CD8-positive, alpha-beta memory T cell (primary cell): ENCODE measurements at regions not wholly inside any gene's neighbourhood (a gene's known extent, or its start where the extent isn't known, plus 50 kb on each side); places are given as distances from the start of the nearest gene placed in this dataset.
"Not testable (repeated sequence)": the region's sequence is repeated elsewhere in the genome, so short reads cannot be mapped to it uniquely, and the experiment has no call there.

Source experiments
- CTCF ChIA-PET: fragments of 350-600 bp; sonication (Branson Sonifier 250); formaldehyde crosslinking; loops from one replicate; lab custom pipeline; 2021; ENCODE audit warnings: antibody characterized with exemption; lab: Charles Lee
- POLR2A ChIA-PET: fragments of 350-600 bp; sonication (Branson Sonifier 250); formaldehyde crosslinking; loops from one replicate; lab custom pipeline; 2021; ENCODE audit warnings: antibody characterized with exemption; lab: Charles Lee
- DNase-seq, 5 donors: peaks; one replicate each; pipeline versions ENCODE4 v3.0.0 to v3.0.0-alpha.2; 2020 to 2022; ENCODE audit warnings: mixed read lengths in 1 of 5
- H3K27ac ChIP-seq: one replicate; pipeline ENCODE4 v1.7.0; 2013; ENCODE audit warnings: low read depth, mild to moderate bottlenecking, low read length, moderate library complexity
- H3K27me3 ChIP-seq: 2 replicates; pipeline ENCODE4 v1.7.0; 2013; ENCODE audit warnings: low read length, mild to moderate bottlenecking; ENCODE audit not compliant: insufficient read depth, poor library complexity, severe bottlenecking
- H3K36me3 ChIP-seq: 2 replicates; pipeline ENCODE4 v1.7.0; 2013; ENCODE audit warnings: mild to moderate bottlenecking, low read length, moderate library complexity; ENCODE audit not compliant: insufficient read depth
- H3K4me1 ChIP-seq: 2 replicates; pipeline ENCODE4 v1.7.0; 2013; ENCODE audit warnings: mild to moderate bottlenecking, low read length, moderate library complexity; ENCODE audit not compliant: insufficient read depth
- H3K4me3 ChIP-seq: 2 replicates; pipeline ENCODE4 v1.7.0; 2013; ENCODE audit warnings: mild to moderate bottlenecking, low read length
- H3K9me3 ChIP-seq: 2 replicates; pipeline ENCODE4 v1.7.0; 2013; ENCODE audit warnings: mild to moderate bottlenecking, low read length
- H3K27ac Mint-ChIP-seq, 8 donors: one replicate each; pipeline ENCODE4 v1.8.0; 2020 to 2021; ENCODE audit warnings: mixed read lengths in 8 of 8, mild to moderate bottlenecking in 6 of 8, inconsistent platforms in 3 of 8, moderate library complexity in 3 of 8
- H3K27me3 Mint-ChIP-seq, 2 donors: one replicate each; pipeline ENCODE4 v1.8.0; 2020 to 2021; ENCODE audit warnings: mixed read lengths in 2 of 2, mild to moderate bottlenecking in 1 of 2, moderate library complexity in 1 of 2
- H3K36me3 Mint-ChIP-seq, 3 donors: one replicate each; pipeline ENCODE4 v1.8.0; 2020 to 2021; ENCODE audit warnings: mixed read lengths in 3 of 3, inconsistent platforms in 1 of 3, mild to moderate bottlenecking in 1 of 3
- H3K4me1 Mint-ChIP-seq, 3 donors: one replicate each; pipeline ENCODE4 v1.8.0; 2020 to 2021; ENCODE audit warnings: mixed read lengths in 3 of 3, inconsistent platforms in 1 of 3, mild to moderate bottlenecking in 1 of 3
- H3K4me3 Mint-ChIP-seq, 7 donors: one replicate each; pipeline ENCODE4 v1.8.0; 2020 to 2021; ENCODE audit warnings: mixed read lengths in 7 of 7, mild to moderate bottlenecking in 6 of 7, moderate library complexity in 4 of 7, inconsistent platforms in 2 of 7
- H3K9me3 Mint-ChIP-seq, 5 donors: one replicate each; pipeline ENCODE4 v1.8.0; 2020 to 2022; ENCODE audit warnings: mixed read lengths in 5 of 5, mild to moderate bottlenecking in 3 of 5, moderate library complexity in 2 of 5, inconsistent platforms in 1 of 5

GRCh38 chr3:104040896-104041295 is 1325.8 kb upstream of the ALCAM start:
- ChIA-PET POLR2A (no interaction called here), CTCF (no interaction called here)
- H3K27me3 ChIP-seq: no peaks in the 10 kb centered on the region
- Mint-ChIP-seq H3K27me3 (no peaks in the 10 kb centered on the region), H3K9me3 (peaks cover 2 to 14% (median 6%) of the 10 kb centered on the region in 5 donors), H3K36me3 (no peaks in the 10 kb centered on the region), H3K4me3 (no peak overlapping the region), H3K4me1 (no peaks in the 10 kb centered on the region), H3K27ac (no peak overlapping the region)
- H3K36me3 ChIP-seq: no peaks in the 10 kb centered on the region
- DNase-seq: no peak
- no peaks in the 10 kb centered on the region for H3K9me3 ChIP-seq
- no peak overlapping the region for H3K27ac ChIP-seq
- no peaks in the 10 kb centered on the region for H3K4me1 ChIP-seq
- no peak overlapping the region for H3K4me3 ChIP-seq

DNA sequence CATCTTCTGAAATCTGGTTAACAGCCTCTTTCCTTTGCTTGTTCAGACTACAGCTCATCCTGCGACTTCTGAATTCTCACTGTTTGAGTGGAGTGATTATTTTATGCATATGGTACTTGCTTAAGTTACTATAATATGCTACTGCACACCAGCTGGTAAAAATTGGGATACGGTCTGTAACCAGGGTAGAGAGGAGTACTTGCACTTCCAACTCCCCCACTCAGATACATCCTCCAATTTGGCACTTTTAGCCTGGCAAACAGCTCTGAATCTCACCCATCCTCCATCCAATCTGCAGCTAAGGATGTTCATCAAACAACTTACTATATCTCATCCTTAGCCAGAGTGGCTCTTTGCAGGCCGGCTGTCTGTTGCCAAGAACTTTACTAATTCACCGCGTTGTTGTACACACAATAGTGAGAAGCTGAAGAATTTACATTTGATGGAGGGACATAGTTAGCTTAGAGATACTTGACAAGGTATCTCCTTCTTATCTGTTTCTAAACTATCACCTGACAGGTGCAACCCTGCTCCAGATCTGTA is 1323.6 kb upstream of the ALCAM start:
- H3K27ac ChIP-seq, H3K27ac Mint-ChIP-seq, DNase-seq, H3K27me3 Mint-ChIP-seq, H3K4me3 ChIP-seq, H3K4me3 Mint-ChIP-seq, H3K4me1 Mint-ChIP-seq, H3K27me3 ChIP-seq, POLR2A ChIA-PET, H3K9me3 ChIP-seq, H3K4me1 ChIP-seq, H3K36me3 Mint-ChIP-seq, CTCF ChIA-PET, H3K36me3 ChIP-seq: not testable (repeated sequence)
- H3K9me3 Mint-ChIP-seq: peaks cover 2 to 14% (median 6%) of the 10 kb centered on the region in 5 donors

DNA sequence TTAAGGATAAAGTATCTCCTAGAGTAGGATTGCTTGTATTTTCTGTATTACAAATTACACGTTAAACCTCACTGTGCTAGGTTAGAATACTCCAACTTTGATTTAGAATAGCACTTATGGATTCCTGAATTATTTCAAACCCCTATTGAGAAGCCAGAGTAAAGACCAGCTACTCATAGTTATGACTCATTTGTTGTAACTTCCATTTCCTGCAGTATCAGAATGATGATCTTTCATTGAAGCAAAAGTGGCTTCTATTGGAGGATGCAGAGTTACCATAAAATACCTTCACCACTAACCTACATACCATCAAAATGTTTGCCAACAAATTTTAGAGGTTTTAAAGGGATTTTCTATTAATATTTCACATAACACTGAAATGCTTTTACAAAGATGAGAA is 1322.7 kb upstream of the ALCAM start:
- DNase-seq: no peak
- CTCF ChIA-PET: no interaction called here
- Histone ChIP-seq H3K4me1 (no peaks in the 10 kb centered on the region), H3K27me3 (no peaks in the 10 kb centered on the region), H3K9me3 (no peaks in the 10 kb centered on the region), H3K36me3 (no peaks in the 10 kb centered on the region), H3K4me3 (no peak overlapping the region), H3K27ac (no peak overlapping the region)
- peaks cover 2 to 10% (median 3%) of the 10 kb centered on the region in 5 donors for H3K9me3 Mint-ChIP-seq
- no peaks in the 10 kb centered on the region for H3K4me1 Mint-ChIP-seq
- POLR2A ChIA-PET: no interaction called here
- H3K4me3 Mint-ChIP-seq: no peak overlapping the region
- no peaks in the 10 kb centered on the region for H3K27me3 Mint-ChIP-seq
- H3K27ac Mint-ChIP-seq: no peak overlapping the region
- H3K36me3 Mint-ChIP-seq: peaks cover 0 to 2% (median 0%) of the 10 kb centered on the region in 3 donors

DNA sequence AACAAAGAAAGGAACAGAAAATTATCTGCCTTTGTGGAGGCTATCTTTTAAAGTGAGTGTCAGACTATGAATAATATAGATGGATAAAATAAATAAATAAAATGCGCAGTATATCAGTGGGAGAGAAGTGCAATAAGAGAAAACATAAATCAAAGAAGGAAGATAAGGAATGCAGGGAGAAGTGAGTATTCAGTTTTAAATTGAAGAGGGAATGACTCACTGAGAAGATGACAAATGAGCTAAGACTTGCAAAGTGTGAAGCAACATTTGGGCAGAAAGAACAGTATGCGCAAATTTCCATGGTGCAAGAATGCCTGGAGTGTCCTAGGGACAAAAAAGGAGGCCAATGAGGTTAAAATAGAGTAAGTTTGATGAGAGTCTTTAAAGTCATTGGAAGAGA is 1300.1 kb upstream of the ALCAM start:
- Histone ChIP-seq H3K27me3 (no peaks in the 10 kb centered on the region), H3K4me3 (no peak overlapping the region), H3K4me1 (no peaks in the 10 kb centered on the region), H3K27ac (no peak overlapping the region), H3K36me3 (no peaks in the 10 kb centered on the region), H3K9me3 (no peaks in the 10 kb centered on the region)
- H3K9me3 Mint-ChIP-seq: no peaks in the 10 kb centered on the region
- CTCF ChIA-PET: no interaction called here
- H3K36me3 Mint-ChIP-seq: no peaks in the 10 kb centered on the region
- no peaks in the 10 kb centered on the region for H3K4me1 Mint-ChIP-seq
- no peak overlapping the region for H3K4me3 Mint-ChIP-seq
- POLR2A ChIA-PET: no interaction called here
- no peak overlapping the region for H3K27ac Mint-ChIP-seq
- no peak for DNase-seq
- H3K27me3 Mint-ChIP-seq: no peaks in the 10 kb centered on the region

GRCh38 chr3:104069114-104069513 is 1297.6 kb upstream of the ALCAM start:
- Histone ChIP-seq H3K4me3 (no peak overlapping the region), H3K4me1 (no peaks in the 10 kb centered on the region), H3K27ac (no peak overlapping the region), H3K27me3 (no peaks in the 10 kb centered on the region), H3K36me3 (no peaks in the 10 kb centered on the region), H3K9me3 (no peaks in the 10 kb centered on the region)
- no peak for DNase-seq
- H3K9me3 Mint-ChIP-seq: no peaks in the 10 kb centered on the region
- H3K36me3 Mint-ChIP-seq: no peaks in the 10 kb centered on the region
- ChIA-PET POLR2A (no interaction called here), CTCF (no interaction called here)
- no peak overlapping the region for H3K4me3 Mint-ChIP-seq
- H3K27ac Mint-ChIP-seq: peak overlapping the region in 1 of 8 donors; percentile 51
- no peaks in the 10 kb centered on the region for H3K27me3 Mint-ChIP-seq
- no peaks in the 10 kb centered on the region for H3K4me1 Mint-ChIP-seq

- no peaks in the 10 kb centered on the region for H3K4me1 Mint-ChIP-seq
- no peaks in the 10 kb centered on the region for H3K27me3 Mint-ChIP-seq
- Histone ChIP-seq H3K27me3 (no peaks in the 10 kb centered on the region), H3K4me3 (no peak overlapping the region), H3K9me3 (no peaks in the 10 kb centered on the region), H3K27ac (no peak overlapping the region), H3K36me3 (no peaks in the 10 kb centered on the region), H3K4me1 (no peaks in the 10 kb centered on the region)
- no peak for DNase-seq
- ChIA-PET POLR2A (no interaction called here), CTCF (no interaction called here)
- no peak overlapping the region for H3K4me3 Mint-ChIP-seq
- H3K27ac Mint-ChIP-seq: no peak overlapping the region
- H3K9me3 Mint-ChIP-seq: no peaks in the 10 kb centered on the region
- no peaks in the 10 kb centered on the region for H3K36me3 Mint-ChIP-seq
Observed at GRCh38 chr3:104070906-104071305, 1295.8 kb upstream of the ALCAM start.

- Histone ChIP-seq H3K4me3 (no peak overlapping the region), H3K4me1 (no peaks in the 10 kb centered on the region), H3K36me3 (no peaks in the 10 kb centered on the region), H3K27ac (no peak overlapping the region), H3K27me3 (no peaks in the 10 kb centered on the region), H3K9me3 (no peaks in the 10 kb centered on the region)
- ChIA-PET CTCF (no interaction called here), POLR2A (no interaction called here)
- Mint-ChIP-seq H3K27me3 (no peaks in the 10 kb centered on the region), H3K27ac (no peak overlapping the region), H3K4me1 (no peaks in the 10 kb centered on the region), H3K9me3 (peaks cover 0 to 4% (median 3%) of the 10 kb centered on the region in 5 donors), H3K36me3 (no peaks in the 10 kb centered on the region), H3K4me3 (no peak overlapping the region)
- DNase-seq: no peak
Observed at GRCh38 chr3:104080088-104080626, 1286.6 kb upstream of the ALCAM start.

DNA sequence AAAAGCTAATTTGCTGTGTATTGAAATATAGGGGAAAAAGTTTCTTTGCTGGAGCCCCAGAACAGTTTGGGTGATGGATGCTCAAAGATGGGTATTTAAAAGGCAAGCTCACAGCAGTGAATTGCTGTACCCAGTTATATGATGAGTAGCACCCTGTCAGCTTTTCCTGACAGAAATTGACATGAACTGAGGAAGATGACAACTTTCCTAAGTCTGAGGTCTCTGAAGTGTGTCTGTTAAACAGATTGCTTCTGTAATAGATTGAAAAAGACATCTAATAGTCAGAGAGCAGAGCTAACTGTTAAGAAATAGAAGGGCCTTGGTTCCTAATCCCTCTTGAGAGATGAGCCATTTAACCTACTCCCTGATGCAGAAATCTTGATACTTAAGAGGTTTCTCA is 1278.0 kb upstream of the ALCAM start:
- POLR2A ChIA-PET: no interaction called here
- no peaks in the 10 kb centered on the region for H3K36me3 ChIP-seq
- CTCF ChIA-PET: no interaction called here
- H3K9me3 ChIP-seq: no peaks in the 10 kb centered on the region
- H3K4me1 ChIP-seq: no peaks in the 10 kb centered on the region
- Mint-ChIP-seq H3K36me3 (no peaks in the 10 kb centered on the region), H3K27ac (no peak overlapping the region), H3K27me3 (no peaks in the 10 kb centered on the region), H3K9me3 (peaks cover 7 to 18% (median 13%) of the 10 kb centered on the region in 5 donors), H3K4me3 (no peak overlapping the region), H3K4me1 (no peaks in the 10 kb centered on the region)
- H3K27me3 ChIP-seq: no peaks in the 10 kb centered on the region
- no peak overlapping the region for H3K4me3 ChIP-seq
- DNase-seq: no peak
- H3K27ac ChIP-seq: no peak overlapping the region
